ENCODE measurements at regions not wholly inside any gene's neighbourhood (a gene's known extent, or its start where the extent isn't known, plus 50 kb on each side); places are given as distances from the start of the nearest gene placed in this dataset.
"Not testable (repeated sequence)": the region's sequence is repeated elsewhere in the genome, so short reads cannot be mapped to it uniquely, and the experiment has no call there.

GRCh38 chr15:96474231-96474664, 143.7 kb downstream of the NR2F2 start:
- Histone ChIP-seq H3K4me1 (ENCODE audit: low read depth, poor library complexity, severe bottlenecking) (no peaks in the 10 kb centered on the region), H3K27ac (no peak overlapping the region), H3K36me3 (ENCODE audit: insufficient read depth) (no peaks in the 10 kb centered on the region), H3K4me2 (no peak overlapping the region), H2AFZ (ENCODE audit: low read depth) (no peak overlapping the region), H3K79me2 (ENCODE audit: insufficient read depth, low read depth) (no peaks in the 10 kb centered on the region), H3K9ac (no peak overlapping the region), H4K20me1 (ENCODE audit: insufficient read depth) (no peaks in the 10 kb centered on the region), H3K27me3 (ENCODE audit: insufficient read depth, low read depth) (no peaks in the 10 kb centered on the region), H3K4me3 (IDR thresholded peaks at IDR 0.05; ENCODE audit: insufficient read depth, low read depth, low read length) (no peak overlapping the region)
- TF ChIP-seq CTCF (conservative IDR thresholded peaks at IDR 0.05; ENCODE audit: low read depth, low read length): no peak

- no peaks in the 10 kb centered on the region for H3K27me3 ChIP-seq (ENCODE audit: insufficient read depth, low read depth)
- H4K20me1 ChIP-seq (ENCODE audit: insufficient read depth): no peaks in the 10 kb centered on the region
- no peak overlapping the region for H3K9ac ChIP-seq
- H3K4me3 ChIP-seq (IDR thresholded peaks at IDR 0.05; ENCODE audit: insufficient read depth, low read depth, low read length): no peak overlapping the region
- no peaks in the 10 kb centered on the region for H3K4me1 ChIP-seq (ENCODE audit: low read depth, poor library complexity, severe bottlenecking)
- H3K27ac ChIP-seq: no peak overlapping the region
- H3K36me3 ChIP-seq (ENCODE audit: insufficient read depth): no peaks in the 10 kb centered on the region
- H2AFZ ChIP-seq (ENCODE audit: low read depth): no peak overlapping the region
- no peak overlapping the region for H3K4me2 ChIP-seq
- no peak for TF ChIP-seq CTCF (conservative IDR thresholded peaks at IDR 0.05; ENCODE audit: low read depth, low read length)
- H3K79me2 ChIP-seq (ENCODE audit: insufficient read depth, low read depth): no peaks in the 10 kb centered on the region
Observed at GRCh38 chr15:96477227-96477626, 146.7 kb downstream of the NR2F2 start.

GRCh38 chr15:96484412-96484811, 153.9 kb downstream of the NR2F2 start:
- H3K4me3 ChIP-seq (IDR thresholded peaks at IDR 0.05; ENCODE audit: insufficient read depth, low read depth, low read length); H4K20me1 ChIP-seq (ENCODE audit: insufficient read depth); H3K79me2 ChIP-seq (ENCODE audit: insufficient read depth, low read depth); H3K4me1 ChIP-seq (ENCODE audit: low read depth, poor library complexity, severe bottlenecking); H3K36me3 ChIP-seq (ENCODE audit: insufficient read depth); H3K9ac ChIP-seq; H3K4me2 ChIP-seq; H2AFZ ChIP-seq (ENCODE audit: low read depth); H3K27ac ChIP-seq; H3K27me3 ChIP-seq (ENCODE audit: insufficient read depth, low read depth): not testable (repeated sequence)

- no peaks in the 10 kb centered on the region for H4K20me1 ChIP-seq (ENCODE audit: insufficient read depth)
- H3K4me1 ChIP-seq (ENCODE audit: low read depth, poor library complexity, severe bottlenecking): no peaks in the 10 kb centered on the region
- no peak overlapping the region for H3K4me3 ChIP-seq (IDR thresholded peaks at IDR 0.05; ENCODE audit: insufficient read depth, low read depth, low read length)
- H3K79me2 ChIP-seq (ENCODE audit: insufficient read depth, low read depth): no peaks in the 10 kb centered on the region
- no peaks in the 10 kb centered on the region for H3K36me3 ChIP-seq (ENCODE audit: insufficient read depth)
- no peak for TF ChIP-seq CTCF (conservative IDR thresholded peaks at IDR 0.05; ENCODE audit: low read depth, low read length)
- no peak overlapping the region for H2AFZ ChIP-seq (ENCODE audit: low read depth)
- no peaks in the 10 kb centered on the region for H3K27me3 ChIP-seq (ENCODE audit: insufficient read depth, low read depth)
- H3K27ac ChIP-seq: no peak overlapping the region
- no peak overlapping the region for H3K9ac ChIP-seq
- no peak overlapping the region for H3K4me2 ChIP-seq
Observed at GRCh38 chr15:96484830-96485229, 154.3 kb downstream of the NR2F2 start.

- Histone ChIP-seq H3K27me3 (ENCODE audit: insufficient read depth, low read depth) (no peaks in the 10 kb centered on the region), H3K4me1 (ENCODE audit: low read depth, poor library complexity, severe bottlenecking) (no peaks in the 10 kb centered on the region), H3K27ac (no peak overlapping the region), H3K9ac (no peak overlapping the region), H3K4me2 (no peak overlapping the region), H3K4me3 (IDR thresholded peaks at IDR 0.05; ENCODE audit: insufficient read depth, low read depth, low read length) (no peak overlapping the region), H4K20me1 (ENCODE audit: insufficient read depth) (no peaks in the 10 kb centered on the region), H2AFZ (ENCODE audit: low read depth) (no peak overlapping the region), H3K36me3 (ENCODE audit: insufficient read depth) (no peaks in the 10 kb centered on the region), H3K79me2 (ENCODE audit: insufficient read depth, low read depth) (no peaks in the 10 kb centered on the region)
- TF ChIP-seq CTCF (conservative IDR thresholded peaks at IDR 0.05; ENCODE audit: low read depth, low read length): no peak
Observed at GRCh38 chr15:96487245-96487644, 156.7 kb downstream of the NR2F2 start.

GRCh38 chr15:96491066-96491699, 160.7 kb downstream of the NR2F2 start:
- not testable (repeated sequence) for H3K27ac ChIP-seq; H3K4me1 ChIP-seq (ENCODE audit: low read depth, poor library complexity, severe bottlenecking); H3K36me3 ChIP-seq (ENCODE audit: insufficient read depth); H2AFZ ChIP-seq (ENCODE audit: low read depth); H3K4me3 ChIP-seq (IDR thresholded peaks at IDR 0.05; ENCODE audit: insufficient read depth, low read depth, low read length); H3K27me3 ChIP-seq (ENCODE audit: insufficient read depth, low read depth); H3K79me2 ChIP-seq (ENCODE audit: insufficient read depth, low read depth); H3K9ac ChIP-seq; H3K4me2 ChIP-seq; H4K20me1 ChIP-seq (ENCODE audit: insufficient read depth)

Data from KMS-11 (cell line).